Astrocyte (in vitro differentiated cells and primary cell): ENCODE measurements at regions not wholly inside any gene's neighbourhood (a gene's known extent, or its start where the extent isn't known, plus 50 kb on each side); places are given as distances from the start of the nearest gene placed in this dataset.
A peak's percentile ranks its signal among the peaks of the same experiment; 100 is the strongest.

Experiments used
- DNase-seq: peaks from one replicate; pipeline ENCODE4 v3.0.0-alpha.2; 2010; ENCODE audit warnings: low read depth
- FAIRE-seq: peaks from 2 replicates; lab custom pipeline; 2011; peaks lifted over from hg19 to GRCh38; lab: Jason Lieb, UNC
- H2AFZ ChIP-seq: 2 replicates; pipeline ENCODE4 v1.6.0; 2012; ENCODE audit warnings: low read depth, low read length, inconsistent platforms
- H3K27ac ChIP-seq: 2 replicates; pipeline ENCODE4 v1.5.1; 2011; ENCODE audit warnings: low read depth, low read length, inconsistent platforms
- H3K27me3 ChIP-seq: 2 replicates; pipeline ENCODE4 v1.6.0; 2011; ENCODE audit warnings: low read length, inconsistent platforms; ENCODE audit not compliant: insufficient read depth
- H3K36me3 ChIP-seq: 2 replicates; pipeline ENCODE4 v1.5.1; 2011; ENCODE audit warnings: low read length, inconsistent platforms; ENCODE audit not compliant: insufficient read depth
- H3K4me1 ChIP-seq: 2 replicates; pipeline ENCODE4 v1.5.1; 2011; ENCODE audit warnings: low read length, inconsistent platforms; ENCODE audit not compliant: insufficient read depth
- H3K4me2 ChIP-seq: 2 replicates; pipeline ENCODE4 v1.6.0; 2012; ENCODE audit warnings: low read length, inconsistent platforms
- H3K4me3 ChIP-seq: 2 replicates; pipeline ENCODE4 v1.5.1; 2011; ENCODE audit warnings: low read depth, mild to moderate bottlenecking, low read length, inconsistent platforms; ENCODE audit not compliant: insufficient read depth
- H3K79me2 ChIP-seq: 2 replicates; pipeline ENCODE4 v1.6.0; 2012; ENCODE audit warnings: mild to moderate bottlenecking, low read length, inconsistent platforms; ENCODE audit not compliant: insufficient read depth
- H3K9ac ChIP-seq: 2 replicates; pipeline ENCODE4 v1.6.0; 2012; ENCODE audit warnings: mild to moderate bottlenecking, low read length, inconsistent platforms
- H3K9me3 ChIP-seq: 2 replicates; pipeline ENCODE4 v1.5.1; 2012; ENCODE audit warnings: low read depth, mild to moderate bottlenecking, low read length, inconsistent platforms; ENCODE audit not compliant: insufficient read depth
- H4K20me1 ChIP-seq: 2 replicates; pipeline ENCODE4 v1.6.0; 2012; ENCODE audit warnings: low read length, inconsistent platforms; ENCODE audit not compliant: insufficient read depth
- H3K27ac Mint-ChIP-seq: one replicate; pipeline ENCODE4 v1.8.0; 2021; ENCODE audit warnings: mild to moderate bottlenecking, mixed read lengths; ENCODE audit not compliant: unreplicated experiment
- H3K27me3 Mint-ChIP-seq: one replicate; pipeline ENCODE4 v1.8.0; 2021; ENCODE audit warnings: low read depth, mixed read lengths; ENCODE audit not compliant: unreplicated experiment
- H3K36me3 Mint-ChIP-seq: one replicate; pipeline ENCODE4 v1.8.0; 2021; ENCODE audit warnings: low read depth, mixed read lengths; ENCODE audit not compliant: unreplicated experiment
- H3K4me1 Mint-ChIP-seq: one replicate; pipeline ENCODE4 v1.8.0; 2021; ENCODE audit warnings: low read depth, mixed read lengths; ENCODE audit not compliant: unreplicated experiment
- H3K4me3 Mint-ChIP-seq: one replicate; pipeline ENCODE4 v1.8.0; 2021; ENCODE audit warnings: mild to moderate bottlenecking, moderate library complexity, mixed read lengths; ENCODE audit not compliant: unreplicated experiment
- H3K9me3 Mint-ChIP-seq: one replicate; pipeline ENCODE4 v1.8.0; 2021; ENCODE audit warnings: mild to moderate bottlenecking, mixed read lengths; ENCODE audit not compliant: unreplicated experiment
- CTCF ChIP-seq: IDR thresholded peaks from 2 replicates; pipeline ENCODE4 v1.5.1; 2011; ENCODE audit warnings: low read depth, mild to moderate bottlenecking, inconsistent platforms, low read length, moderate library complexity; ENCODE audit not compliant: insufficient read depth
- EZH2 ChIP-seq: IDR thresholded peaks from 2 replicates; pipeline ENCODE4 v1.6.1; 2012; ENCODE audit warnings: mild to moderate bottlenecking, low read length, inconsistent platforms; ENCODE audit not compliant: insufficient read depth

DNA sequence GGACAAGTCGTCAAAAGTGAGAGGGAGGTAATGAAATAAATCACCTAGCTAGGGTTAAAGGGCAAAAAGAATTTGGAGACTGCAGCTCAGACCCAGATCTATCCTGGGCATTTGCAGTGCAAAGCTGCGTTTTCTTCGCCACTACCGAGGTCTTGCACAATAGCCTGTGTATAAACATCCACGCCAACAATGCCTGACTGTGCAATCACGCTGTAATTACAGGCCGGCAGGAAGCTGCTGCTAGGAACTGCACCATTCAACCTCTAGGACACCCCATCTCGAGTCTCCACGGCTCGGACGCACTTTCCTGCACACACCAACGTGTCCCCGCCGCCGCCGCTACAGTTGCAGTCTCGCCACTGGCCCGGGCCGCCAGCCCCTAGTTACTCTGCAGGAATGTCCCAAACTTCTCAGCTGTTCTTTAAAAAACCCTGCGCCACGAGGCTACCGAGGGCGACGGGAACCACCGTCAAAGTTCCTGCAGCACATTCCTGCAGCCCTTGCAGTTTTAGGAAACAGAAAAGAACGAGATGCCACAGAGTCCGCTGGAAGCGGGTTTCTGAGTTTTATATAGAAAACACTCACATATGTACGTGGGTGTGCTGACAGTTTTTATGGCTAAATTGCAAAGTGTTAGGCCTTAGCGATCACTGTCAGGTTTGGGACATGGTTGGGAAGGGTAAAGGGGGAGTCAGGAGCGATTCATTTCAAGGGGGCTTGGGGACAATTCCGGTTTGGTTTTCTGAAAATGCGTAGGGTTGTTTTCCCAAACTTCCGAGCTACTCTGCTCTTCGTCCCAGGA is 65.6 kb upstream of the PTGR2 start:
- Histone ChIP-seq H2AFZ (peak overlapping the region; percentile 13), H3K9me3 (no peaks in the 10 kb centered on the region), H3K27ac (peak overlapping the region; percentile 92), H3K27me3 (no peaks in the 10 kb centered on the region), H3K4me1 (peaks cover 69% of the 10 kb centered on the region), H3K4me3 (peak overlapping the region; percentile 76), H3K36me3 (no peaks in the 10 kb centered on the region), H3K4me2 (peak overlapping the region; percentile 97), H3K79me2 (peaks cover 64% of the 10 kb centered on the region), H4K20me1 (peaks cover 31% of the 10 kb centered on the region), H3K9ac (peak overlapping the region; percentile 95)
- Mint-ChIP-seq H3K27me3 (no peaks in the 10 kb centered on the region), H3K9me3 (no peaks in the 10 kb centered on the region), H3K4me3 (peak overlapping the region; percentile 96), H3K36me3 (no peaks in the 10 kb centered on the region), H3K4me1 (peaks cover 55% of the 10 kb centered on the region), H3K27ac (peak overlapping the region; percentile 98)
- TF ChIP-seq EZH2 = no peak
- TF ChIP-seq CTCF = no peak
- FAIRE-seq = no peak
- peak; percentile 85 for DNase-seq

- peak overlapping the region; percentile 96 for H3K4me3 Mint-ChIP-seq
- FAIRE-seq (no peak), DNase-seq (peak; percentile 92)
- Histone ChIP-seq H2AFZ (no peak overlapping the region), H3K9ac (peak overlapping the region; percentile 95), H3K4me3 (peak overlapping the region; percentile 76), H3K27me3 (no peaks in the 10 kb centered on the region), H3K36me3 (no peaks in the 10 kb centered on the region), H3K4me1 (peaks cover 63% of the 10 kb centered on the region), H3K27ac (peak overlapping the region; percentile 92), H3K9me3 (no peaks in the 10 kb centered on the region), H4K20me1 (peaks cover 38% of the 10 kb centered on the region), H3K4me2 (peak overlapping the region; percentile 97), H3K79me2 (peaks cover 70% of the 10 kb centered on the region)
- no peak for TF ChIP-seq CTCF
- H3K27ac Mint-ChIP-seq = peak overlapping the region; percentile 98
- peaks cover 4% of the 10 kb centered on the region for H3K36me3 Mint-ChIP-seq
- peaks cover 53% of the 10 kb centered on the region for H3K4me1 Mint-ChIP-seq
- no peaks in the 10 kb centered on the region for H3K27me3 Mint-ChIP-seq
- no peaks in the 10 kb centered on the region for H3K9me3 Mint-ChIP-seq
These were observed 66.2 kb upstream of the PTGR2 start for GRCh38 chr14:73785336-73785833.

DNA sequence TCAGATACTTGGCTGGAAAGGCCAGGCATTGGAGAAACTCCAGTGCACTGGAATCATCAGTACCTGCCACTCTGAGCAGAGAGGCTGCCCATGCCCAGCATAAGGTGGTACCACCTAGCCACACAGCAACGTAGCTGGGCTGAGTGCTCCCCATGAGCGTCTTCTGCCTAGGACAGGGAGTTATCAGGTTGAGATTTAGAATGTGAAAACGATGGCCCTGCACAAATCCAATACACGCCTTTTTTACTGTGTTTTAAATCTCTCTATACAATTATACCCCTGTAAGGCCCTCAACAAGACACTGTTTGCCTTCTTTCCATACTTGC is 66.7 kb upstream of the PTGR2 start:
- Mint-ChIP-seq H3K27me3 (no peaks in the 10 kb centered on the region), H3K4me3 (peak overlapping the region; percentile 96), H3K4me1 (peaks cover 50% of the 10 kb centered on the region), H3K36me3 (peaks cover 4% of the 10 kb centered on the region), H3K9me3 (no peaks in the 10 kb centered on the region), H3K27ac (peak overlapping the region; percentile 98)
- FAIRE-seq = no peak
- H3K79me2 ChIP-seq = peaks cover 74% of the 10 kb centered on the region
- peak overlapping the region; percentile 76 for H3K4me3 ChIP-seq
- peaks cover 60% of the 10 kb centered on the region for H3K4me1 ChIP-seq
- peak overlapping the region; percentile 92 for H3K27ac ChIP-seq
- H3K36me3 ChIP-seq = no peaks in the 10 kb centered on the region
- no peak overlapping the region for H2AFZ ChIP-seq
- peak overlapping the region; percentile 97 for H3K4me2 ChIP-seq
- peak overlapping the region; percentile 95 for H3K9ac ChIP-seq
- H3K27me3 ChIP-seq = no peaks in the 10 kb centered on the region
- no peak for DNase-seq
- H4K20me1 ChIP-seq = peaks cover 42% of the 10 kb centered on the region
- no peaks in the 10 kb centered on the region for H3K9me3 ChIP-seq
- TF ChIP-seq CTCF (no peak), EZH2 (no peak)
